GM23338 (cell line): ENCODE measurements at regions not wholly inside any gene's neighbourhood (a gene's known extent, or its start where the extent isn't known, plus 50 kb on each side); places are given as distances from the start of the nearest gene placed in this dataset.

ENCODE experiments used
- ATAC-seq: fragments of 200-7000 bp; cut with Tn5 transposase; 3 replicates; pipeline ENCODE4 v1.9.1; 2020
- DNase-seq: peaks from one replicate; pipeline ENCODE4 v3.0.0-alpha.2; 2015; ENCODE audit warnings: low spot score
- H2AFZ ChIP-seq: fragments of 200-600 bp; sonication (generic); 2 replicates; pipeline ENCODE4 v1.8.0; 2016; ENCODE audit warnings: antibody characterized with exemption, mild to moderate bottlenecking, moderate library complexity
- H3F3A ChIP-seq: fragments of 200-600 bp; sonication (generic); replicated peaks from 2 replicates; pipeline ENCODE4 v1.8.0; 2017; ENCODE audit warnings: antibody characterized with exemption, mixed run types, low read depth
- H3K27ac ChIP-seq: fragments of 200-600 bp; sonication (generic); 2 replicates; pipeline ENCODE4 v1.6.1; 2016; ENCODE audit warnings: low read depth
- H3K27me3 ChIP-seq: fragments of 200-600 bp; sonication (generic); 2 replicates; pipeline ENCODE4 v1.8.0; 2016; ENCODE audit warnings: mild to moderate bottlenecking, mixed run types, moderate library complexity; ENCODE audit not compliant: insufficient read depth
- H3K36me3 ChIP-seq: fragments of 200-600 bp; sonication (generic); 2 replicates; pipeline ENCODE4 v1.8.0; 2016; ENCODE audit warnings: mild to moderate bottlenecking; ENCODE audit not compliant: insufficient read depth
- H3K4me1 ChIP-seq: fragments of 200-600 bp; sonication (generic); 2 replicates; pipeline ENCODE4 v1.8.0; 2016; ENCODE audit warnings: mild to moderate bottlenecking, moderate library complexity; ENCODE audit not compliant: insufficient read depth
- H3K4me2 ChIP-seq: fragments of 200-600 bp; sonication (generic); 2 replicates; pipeline ENCODE4 v1.7.1; 2017; ENCODE audit warnings: mixed run types
- H3K4me3 ChIP-seq: fragments of 200-600 bp; sonication (generic); 2 replicates; pipeline ENCODE4 v1.6.1; 2016; ENCODE audit warnings: mixed run types
- H3K79me2 ChIP-seq: fragments of 200-600 bp; sonication (generic); replicated peaks from 2 replicates; pipeline ENCODE4 v1.8.0; 2017; ENCODE audit warnings: mild to moderate bottlenecking; ENCODE audit not compliant: insufficient read depth
- H3K9me2 ChIP-seq: fragments of 200-600 bp; sonication (generic); 2 replicates; pipeline ENCODE4 v1.8.0; 2017; ENCODE audit not compliant: insufficient read depth
- H4K20me1 ChIP-seq: fragments of 200-600 bp; sonication (generic); replicated peaks from 2 replicates; pipeline ENCODE4 v1.8.0; 2017; ENCODE audit warnings: mild to moderate bottlenecking; ENCODE audit not compliant: insufficient read depth
- H3K27ac Mint-ChIP-seq: 2 replicates; pipeline ENCODE4 v1.8.0; 2020; ENCODE audit warnings: inconsistent platforms, mild to moderate bottlenecking, moderate library complexity, mixed read lengths
- H3K27me3 Mint-ChIP-seq: 3 replicates; pipeline ENCODE4 v1.8.0; 2022; ENCODE audit warnings: low read depth, mild to moderate bottlenecking, moderate library complexity, mixed read lengths, inconsistent platforms; ENCODE audit not compliant: insufficient read depth, poor library complexity
- H3K36me3 Mint-ChIP-seq: 3 replicates; pipeline ENCODE4 v1.8.0; 2021; ENCODE audit warnings: low read depth, mild to moderate bottlenecking, inconsistent platforms, moderate library complexity, mixed read lengths
- H3K4me1 Mint-ChIP-seq: 3 replicates; pipeline ENCODE4 v1.8.0; 2020; ENCODE audit warnings: mild to moderate bottlenecking, inconsistent platforms, mixed read lengths
- H3K4me3 Mint-ChIP-seq: 3 replicates; pipeline ENCODE4 v1.8.0; 2021; ENCODE audit warnings: moderate library complexity, mild to moderate bottlenecking, inconsistent platforms, mixed read lengths
- H3K9me3 Mint-ChIP-seq: 3 replicates; pipeline ENCODE4 v1.8.0; 2020; ENCODE audit warnings: moderate library complexity, mild to moderate bottlenecking, inconsistent platforms, mixed read lengths
- CREB1 ChIP-seq: fragments of 250-450 bp; sonication (Bioruptor Pico); IDR thresholded peaks from 2 replicates; pipeline ENCODE4 v1.5.0; 2020; ENCODE audit warnings: low read depth, mild to moderate bottlenecking, moderate library complexity
- CTCF ChIP-seq, 2 experiments: fragments of 200-600 bp in 1 of 2; sonication (generic) in 1 of 2; conservative IDR thresholded peaks; 2 replicates each; pipeline versions ENCODE4 v1.5.1 to v1.6.1; 2016 to 2017; ENCODE audit warnings: antibody characterized with exemption in 2 of 2, low read depth in 2 of 2, mild to moderate bottlenecking in 2 of 2, moderate library complexity in 1 of 2
- ETS1 ChIP-seq: IDR thresholded peaks from 2 replicates; pipeline ENCODE4 v1.6.1; 2016; ENCODE audit warnings: antibody characterized with exemption
- EZH2 ChIP-seq: fragments of 200-600 bp; sonication (generic); IDR thresholded peaks from one replicate; pipeline ENCODE4 v1.8.0; 2017; ENCODE audit warnings: antibody characterized with exemption, mild to moderate bottlenecking, low read depth; ENCODE audit not compliant: unreplicated experiment
- EZH2phosphoT487 ChIP-seq: fragments of 200-600 bp; sonication (generic); IDR thresholded peaks from one replicate; pipeline ENCODE4 v1.8.1; 2018; ENCODE audit warnings: antibody characterized with exemption; ENCODE audit not compliant: unreplicated experiment
- NANOG ChIP-seq: IDR thresholded peaks from 2 replicates; pipeline ENCODE4 v1.6.1; 2016; ENCODE audit warnings: antibody characterized with exemption, borderline replicate concordance
- POLR2AphosphoS5 ChIP-seq: IDR thresholded peaks from 2 replicates; pipeline ENCODE4 v1.6.1; 2016; ENCODE audit warnings: antibody characterized with exemption, low read depth
- REST ChIP-seq: IDR thresholded peaks from one replicate; pipeline ENCODE4 v1.6.1; 2018; ENCODE audit warnings: antibody characterized with exemption; ENCODE audit not compliant: unreplicated experiment
- STAT1 ChIP-seq: IDR thresholded peaks from one replicate; pipeline ENCODE4 v1.6.1; 2016; ENCODE audit warnings: antibody characterized with exemption; ENCODE audit not compliant: unreplicated experiment
- ZNF462 ChIP-seq: fragments of 250-450 bp; sonication (Bioruptor Pico); IDR thresholded peaks from 2 replicates; pipeline ENCODE4 v1.5.0; 2020; ENCODE audit warnings: mild to moderate bottlenecking, moderate library complexity

GRCh38 chr12:105935106-105935505, 203.6 kb downstream of the NUAK1 start:
- Mint-ChIP-seq H3K4me3 (no peak overlapping the region), H3K4me1 (peaks cover 28% of the 10 kb centered on the region), H3K9me3 (no peaks in the 10 kb centered on the region), H3K27ac (no peak overlapping the region), H3K27me3 (no peaks in the 10 kb centered on the region), H3K36me3 (no peaks in the 10 kb centered on the region)
- DNase-seq (no peak), ATAC-seq (no peak)
- Histone ChIP-seq H3K4me1 (peaks cover 17% of the 10 kb centered on the region), H3K4me3 (no peak overlapping the region), H3K4me2 (no peak overlapping the region), H2AFZ (no peak overlapping the region), H3K36me3 (no peaks in the 10 kb centered on the region), H3K27ac (no peak overlapping the region), H4K20me1 (no peaks in the 10 kb centered on the region), H3K79me2 (no peaks in the 10 kb centered on the region), H3K27me3 (no peaks in the 10 kb centered on the region), H3K9me2 (peaks cover 34% of the 10 kb centered on the region), H3F3A (no peaks in the 10 kb centered on the region)
- TF ChIP-seq EZH2phosphoT487, result no peak
- TF ChIP-seq ZNF462 (CRISPR knock-in tag), result no peak
- TF ChIP-seq REST, result no peak
- no peak for TF ChIP-seq EZH2
- no peak for TF ChIP-seq POLR2AphosphoS5
- no peak for TF ChIP-seq ETS1
- no peak for TF ChIP-seq CREB1
- no peak for TF ChIP-seq STAT1
- TF ChIP-seq NANOG, result no peak
- no peak for TF ChIP-seq CTCF (conservative IDR thresholded peaks at IDR 0.05; ENCODE audit: low read depth in 2 of 2)
